B cell (primary cell): ENCODE measurements at regions not wholly inside any gene's neighbourhood (a gene's known extent, or its start where the extent isn't known, plus 50 kb on each side); places are given as distances from the start of the nearest gene placed in this dataset.

Source experiments
- ATAC-seq: fragments of 200-7000 bp; cut with Tn5 transposase; one replicate; pipeline ENCODE4 v1.10.0; 2021; ENCODE audit warnings: low read depth, mild to moderate bottlenecking, moderate number of reproducible peaks, moderate library complexity
- CTCF ChIA-PET: fragments of 350-600 bp; sonication (Branson Sonifier 250); formaldehyde crosslinking; loops from one replicate; lab custom pipeline; 2021; ENCODE audit warnings: antibody characterized with exemption, inconsistent platforms; lab: Charles Lee
- POLR2A ChIA-PET: fragments of 350-600 bp; sonication (Branson Sonifier 250); formaldehyde crosslinking; loops from one replicate; lab custom pipeline; 2021; ENCODE audit warnings: antibody characterized with exemption; lab: Charles Lee
- DNase-seq: peaks from one replicate; pipeline ENCODE4 v3.0.0; 2013
- H2AFZ ChIP-seq: 2 replicates; pipeline ENCODE4 v1.6.1; 2012; ENCODE audit warnings: mild to moderate bottlenecking, low read depth, low read length; ENCODE audit not compliant: insufficient read depth, poor library complexity, severe bottlenecking
- H3K27ac ChIP-seq, 2 donors: 1 replicate in 1 of 2; 2 replicates in 1 of 2; pipeline ENCODE4 v1.5.1; 2012 to 2013; ENCODE audit warnings: low read length in 2 of 2, mild to moderate bottlenecking in 2 of 2, moderate library complexity in 1 of 2
- H3K27me3 ChIP-seq, 4 experiments: fragments of 200-600 bp in 1 of 4; sonication (generic) in 1 of 4; replicated peaks in 1 of 4; 1 replicate in 2 of 4; 2 replicates in 2 of 4; pipeline versions ENCODE4 v1.6.1 to v1.7.0; 2013 to 2016; ENCODE audit warnings: low read length in 3 of 4, mild to moderate bottlenecking in 2 of 4, mixed read lengths in 1 of 4, moderate library complexity in 1 of 4; ENCODE audit not compliant: insufficient read depth in 4 of 4, control insufficient read depth in 3 of 4; ENCODE audit errors: control extremely low read depth in 1 of 4
- H3K36me3 ChIP-seq, 2 experiments: replicated peaks in 1 of 2; 1 replicate in 1 of 2; 2 replicates in 1 of 2; pipeline versions ENCODE4 v1.6.1 to v1.7.1; 2013; ENCODE audit warnings: low read length in 1 of 2; ENCODE audit not compliant: insufficient read depth in 2 of 2, control insufficient read depth in 1 of 2; ENCODE audit errors: control extremely low read depth in 1 of 2, extremely low read depth in 1 of 2
- H3K4me1 ChIP-seq, 2 donors: fragments of 200-600 bp in 1 of 2; sonication (generic) in 1 of 2; 1 replicate in 1 of 2; 2 replicates in 1 of 2; pipeline versions ENCODE4 v1.5.1 to v1.6.1; 2013 to 2017; ENCODE audit warnings: low read length in 2 of 2; ENCODE audit not compliant: control insufficient read depth in 2 of 2, insufficient read depth in 2 of 2
- H3K4me2 ChIP-seq: replicated peaks from 2 replicates; pipeline ENCODE3; 2012; ENCODE audit warnings: mild to moderate bottlenecking, low read depth, low read length; ENCODE audit not compliant: poor library complexity, severe bottlenecking
- H3K4me3 ChIP-seq, 5 experiments: fragments of 200-600 bp in 1 of 5; sonication (generic) in 1 of 5; 1 replicate in 3 of 5; 2 replicates in 2 of 5; pipeline versions ENCODE4 v1.5.1 to v1.7.0; 2011 to 2016; ENCODE audit warnings: low read length in 4 of 5, mild to moderate bottlenecking in 4 of 5, low read depth in 2 of 5, control low read depth in 1 of 5, moderate library complexity in 1 of 5; ENCODE audit not compliant: insufficient read depth in 1 of 5; ENCODE audit errors: control extremely low read depth in 1 of 5, extremely low read depth in 1 of 5
- H3K79me2 ChIP-seq: fragments of 200-600 bp; sonication (generic); one replicate; pipeline ENCODE4 v1.6.0; 2016; ENCODE audit warnings: low read length; ENCODE audit not compliant: control insufficient read depth, insufficient read depth
- H3K9ac ChIP-seq: fragments of 200-600 bp; sonication (generic); 2 replicates; pipeline ENCODE4 v1.6.1; 2017; ENCODE audit warnings: mild to moderate bottlenecking, low read length, moderate library complexity
- H3K9me3 ChIP-seq, 3 donors: one replicate each; pipeline versions ENCODE4 v1.6.1 to v1.7.1; 2013; ENCODE audit warnings: low read length in 2 of 3; ENCODE audit not compliant: control insufficient read depth in 2 of 3, insufficient read depth in 1 of 3; ENCODE audit errors: control extremely low read depth in 1 of 3
- H4K20me1 ChIP-seq: 2 replicates; pipeline ENCODE4 v1.6.0; 2012; ENCODE audit warnings: mild to moderate bottlenecking, low read length; ENCODE audit not compliant: insufficient read depth, control insufficient read depth, poor library complexity, severe bottlenecking
- H3K27ac Mint-ChIP-seq: one replicate; pipeline ENCODE4 v1.8.0; 2021; ENCODE audit warnings: mixed read lengths
- H3K27me3 Mint-ChIP-seq: one replicate; pipeline ENCODE4 v1.8.0; 2021; ENCODE audit warnings: mixed read lengths
- H3K4me1 Mint-ChIP-seq: one replicate; pipeline ENCODE4 v1.8.0; 2021; ENCODE audit warnings: mixed read lengths
- H3K4me3 Mint-ChIP-seq: one replicate; pipeline ENCODE4 v1.8.0; 2021; ENCODE audit warnings: mixed read lengths
- H3K9me3 Mint-ChIP-seq: one replicate; pipeline ENCODE4 v1.8.0; 2022; ENCODE audit warnings: mixed read lengths; ENCODE audit not compliant: insufficient read depth
- EZH2 ChIP-seq: IDR thresholded peaks from 2 replicates; pipeline ENCODE4 v1.6.1; 2012; ENCODE audit warnings: borderline replicate concordance, low read depth, mild to moderate bottlenecking, moderate library complexity, low read length; ENCODE audit not compliant: insufficient read depth, poor library complexity, severe bottlenecking
- WGBS: methylation state at CpG from one replicate; pipeline ENCODE4 v1.1.5; 2013; ENCODE audit warnings: missing lambda C conversion rate; ENCODE audit not compliant: insufficient coverage; 5-methylcytosine and 5-hydroxymethylcytosine counted together
- intact Hi-C: fragments of 100-400 bp; cut with micrococcal nuclease; formaldehyde crosslinking; loops from one replicate; pipeline ENCODE4 v1.10.0; 2022
- TF ChIP-seq, protein P1 (sequence below): fragments of 200-600 bp; IDR thresholded peaks from one replicate; pipeline ENCODE4 v1.8.0; 2022; ENCODE audit warnings: antibody characterized with exemption, mild to moderate bottlenecking

DNA sequence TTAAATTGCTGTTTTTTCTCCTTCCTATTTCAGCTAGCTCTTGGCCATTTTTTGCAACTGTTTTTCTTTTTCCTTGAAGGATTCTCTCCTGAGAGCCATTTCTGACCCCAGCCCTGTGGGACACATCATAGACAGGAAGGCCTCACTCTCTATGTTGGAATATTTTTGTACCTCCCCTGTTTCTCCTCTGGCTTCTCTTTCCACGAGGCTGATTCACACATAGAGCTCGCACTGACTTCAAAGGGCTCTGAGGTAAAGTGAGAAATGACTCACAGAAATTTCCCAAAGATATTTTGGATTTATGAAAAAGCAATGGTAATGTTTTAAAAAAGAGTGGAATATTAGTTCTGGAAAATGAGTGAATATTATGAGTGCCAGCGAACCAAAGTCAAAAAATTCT is 181.7 kb upstream of the IGFBP7 start:
- TF ChIP-seq EZH2 = no peak
- TF ChIP-seq, protein P1, sequence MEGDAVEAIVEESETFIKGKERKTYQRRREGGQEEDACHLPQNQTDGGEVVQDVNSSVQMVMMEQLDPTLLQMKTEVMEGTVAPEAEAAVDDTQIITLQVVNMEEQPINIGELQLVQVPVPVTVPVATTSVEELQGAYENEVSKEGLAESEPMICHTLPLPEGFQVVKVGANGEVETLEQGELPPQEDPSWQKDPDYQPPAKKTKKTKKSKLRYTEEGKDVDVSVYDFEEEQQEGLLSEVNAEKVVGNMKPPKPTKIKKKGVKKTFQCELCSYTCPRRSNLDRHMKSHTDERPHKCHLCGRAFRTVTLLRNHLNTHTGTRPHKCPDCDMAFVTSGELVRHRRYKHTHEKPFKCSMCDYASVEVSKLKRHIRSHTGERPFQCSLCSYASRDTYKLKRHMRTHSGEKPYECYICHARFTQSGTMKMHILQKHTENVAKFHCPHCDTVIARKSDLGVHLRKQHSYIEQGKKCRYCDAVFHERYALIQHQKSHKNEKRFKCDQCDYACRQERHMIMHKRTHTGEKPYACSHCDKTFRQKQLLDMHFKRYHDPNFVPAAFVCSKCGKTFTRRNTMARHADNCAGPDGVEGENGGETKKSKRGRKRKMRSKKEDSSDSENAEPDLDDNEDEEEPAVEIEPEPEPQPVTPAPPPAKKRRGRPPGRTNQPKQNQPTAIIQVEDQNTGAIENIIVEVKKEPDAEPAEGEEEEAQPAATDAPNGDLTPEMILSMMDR = no peak
- DNase-seq = no peak
- no CpG with 5 or more reads among the region's 3 CpGs for WGBS
- Mint-ChIP-seq H3K4me1 (no peaks in the 10 kb centered on the region), H3K27me3 (peaks cover 3% of the 10 kb centered on the region), H3K27ac (no peak overlapping the region), H3K4me3 (no peak overlapping the region), H3K9me3 (no peaks in the 10 kb centered on the region)
- intact Hi-C loops = no loop called here
- CTCF ChIA-PET = no interaction called here
- no peak overlapping the region for H3K4me3 ChIP-seq
- H4K20me1 ChIP-seq = no peaks in the 10 kb centered on the region
- H3K27me3 ChIP-seq = no peaks in the 10 kb centered on the region
- H3K4me1 ChIP-seq = no peaks in the 10 kb centered on the region
- H3K36me3 ChIP-seq = no peaks in the 10 kb centered on the region
- POLR2A ChIA-PET = no interaction called here
- no peaks in the 10 kb centered on the region for H3K79me2 ChIP-seq
- no peak overlapping the region for H3K4me2 ChIP-seq
- no peak overlapping the region for H2AFZ ChIP-seq
- ATAC-seq = no peak
- no peaks in the 10 kb centered on the region for H3K9me3 ChIP-seq
- no peak overlapping the region for H3K27ac ChIP-seq
- H3K9ac ChIP-seq = no peak overlapping the region

- intact Hi-C loops = no loop called here
- TF ChIP-seq EZH2 = no peak
- TF ChIP-seq, protein P1 = no peak
- Mint-ChIP-seq H3K4me3 (no peak overlapping the region), H3K27ac (no peak overlapping the region), H3K9me3 (no peaks in the 10 kb centered on the region), H3K27me3 (peaks cover 3% of the 10 kb centered on the region), H3K4me1 (no peaks in the 10 kb centered on the region)
- Histone ChIP-seq H3K4me2 (no peak overlapping the region), H3K79me2 (no peaks in the 10 kb centered on the region), H3K9me3 (no peaks in the 10 kb centered on the region), H2AFZ (no peak overlapping the region), H3K36me3 (no peaks in the 10 kb centered on the region), H3K27me3 (no peaks in the 10 kb centered on the region), H3K27ac (no peak overlapping the region), H4K20me1 (no peaks in the 10 kb centered on the region), H3K4me3 (no peak overlapping the region), H3K9ac (no peak overlapping the region), H3K4me1 (no peaks in the 10 kb centered on the region)
- CTCF ChIA-PET = no interaction called here
- DNase-seq = no peak
- 67% methylated on average over 1 of the region's 5 CpGs for WGBS
- no peak for ATAC-seq
- POLR2A ChIA-PET = no interaction called here
Measured at GRCh38 chr4:57287687-57288604, 177.8 kb upstream of the IGFBP7 start.
